Liver (tissue), 8 donors: ENCODE measurements at regions not wholly inside any gene's neighbourhood (a gene's known extent, or its start where the extent isn't known, plus 50 kb on each side); places are given as distances from the start of the nearest gene placed in this dataset.

ENCODE experiments used
- DNase-seq: peaks from one replicate; pipeline ENCODE4 v3.0.0-alpha.2; 2017; ENCODE audit warnings: low spot score
- H3K27ac ChIP-seq, 2 donors: one replicate each; pipeline ENCODE4 v1.7.0; 2013; ENCODE audit warnings: inconsistent platforms in 2 of 2, low read length in 2 of 2, control low read depth in 1 of 2, low read depth in 1 of 2, mild to moderate bottlenecking in 1 of 2
- H3K27me3 ChIP-seq, 4 donors: one replicate each; pipeline versions ENCODE4 v1.6.1 to v1.7.0; 2013; ENCODE audit warnings: low read length in 3 of 4, inconsistent platforms in 1 of 4, mild to moderate bottlenecking in 1 of 4, moderate library complexity in 1 of 4; ENCODE audit not compliant: control insufficient read depth in 4 of 4, insufficient read depth in 4 of 4
- H3K36me3 ChIP-seq, 4 donors: one replicate each; pipeline versions ENCODE4 v1.6.1 to v1.7.0; 2013; ENCODE audit warnings: low read length in 3 of 4, mild to moderate bottlenecking in 3 of 4, low read depth in 1 of 4, moderate library complexity in 1 of 4; ENCODE audit not compliant: control insufficient read depth in 4 of 4, insufficient read depth in 3 of 4
- H3K4me1 ChIP-seq, 4 donors: one replicate each; pipeline versions ENCODE4 v1.6.1 to v1.7.0; 2013; ENCODE audit warnings: low read length in 3 of 4, mild to moderate bottlenecking in 3 of 4, moderate library complexity in 1 of 4; ENCODE audit not compliant: control insufficient read depth in 4 of 4, insufficient read depth in 4 of 4
- H3K4me3 ChIP-seq, 3 donors: one replicate each; pipeline versions ENCODE4 v1.6.1 to v1.7.0; 2013; ENCODE audit warnings: low read length in 3 of 3, control low read depth in 1 of 3, low read depth in 1 of 3, mild to moderate bottlenecking in 1 of 3
- H3K9ac ChIP-seq, 2 donors: one replicate each; pipeline ENCODE4 v1.7.0; 2013; ENCODE audit warnings: low read length in 2 of 2, mild to moderate bottlenecking in 2 of 2, moderate library complexity in 2 of 2, control low read depth in 1 of 2, low read depth in 1 of 2
- H3K9me3 ChIP-seq, 4 donors: one replicate each; pipeline versions ENCODE4 v1.6.1 to v1.7.0; 2013; ENCODE audit warnings: low read length in 3 of 4; ENCODE audit not compliant: control insufficient read depth in 4 of 4
- EGR1 ChIP-seq, 2 donors: IDR thresholded peaks; 2 replicates each; pipeline ENCODE4 v1.6.1; 2016 to 2018; ENCODE audit warnings: antibody characterized with exemption in 2 of 2, low read depth in 2 of 2
- FOXA1 ChIP-seq: IDR thresholded peaks from 2 replicates; pipeline ENCODE4 v1.6.1; 2016; ENCODE audit warnings: antibody characterized with exemption
- GABPA ChIP-seq, 2 donors: IDR thresholded peaks in 1 of 2; conservative IDR thresholded peaks in 1 of 2; 2 replicates each; pipeline ENCODE4 v1.6.1; 2016; ENCODE audit warnings: antibody characterized with exemption in 2 of 2, mild to moderate bottlenecking in 1 of 2, moderate library complexity in 1 of 2
- HNF4A ChIP-seq, 2 donors: conservative IDR thresholded peaks; 2 replicates each; pipeline ENCODE4 v1.6.1; 2016; ENCODE audit warnings: antibody characterized with exemption in 2 of 2, mild to moderate bottlenecking in 2 of 2
- HNF4G ChIP-seq: IDR thresholded peaks from 2 replicates; pipeline ENCODE4 v1.6.1; 2016; ENCODE audit warnings: antibody characterized with exemption
- JUND ChIP-seq, 2 donors: IDR thresholded peaks; 2 replicates each; pipeline ENCODE4 v1.6.1; 2016; ENCODE audit warnings: antibody characterized with exemption in 2 of 2
- MAX ChIP-seq: IDR thresholded peaks from 2 replicates; pipeline ENCODE4 v1.6.1; 2016; ENCODE audit warnings: antibody characterized with exemption
- NR2F2 ChIP-seq: IDR thresholded peaks from 2 replicates; pipeline ENCODE4 v1.6.1; 2016; ENCODE audit warnings: antibody characterized with exemption
- RAD21 ChIP-seq, 2 donors: IDR thresholded peaks; 2 replicates each; pipeline ENCODE4 v1.6.1; 2016; ENCODE audit warnings: antibody characterized with exemption in 2 of 2, mild to moderate bottlenecking in 2 of 2
- REST ChIP-seq: IDR thresholded peaks from 2 replicates; pipeline ENCODE4 v1.6.1; 2016; ENCODE audit warnings: antibody characterized with exemption, mild to moderate bottlenecking
- RXRA ChIP-seq, 2 donors: IDR thresholded peaks; 2 replicates each; pipeline ENCODE4 v1.6.1; 2017 to 2018; ENCODE audit warnings: antibody characterized with exemption in 2 of 2, mild to moderate bottlenecking in 1 of 2
- TAF1 ChIP-seq: conservative IDR thresholded peaks from 2 replicates; pipeline ENCODE4 v1.6.1; 2016; ENCODE audit warnings: antibody characterized with exemption, mild to moderate bottlenecking
- YY1 ChIP-seq: IDR thresholded peaks from 2 replicates; pipeline ENCODE4 v1.6.1; 2016; ENCODE audit warnings: antibody characterized with exemption, mild to moderate bottlenecking
- WGBS: extraction: QIAGEN DNeasy Blood & Tissue Kit; methylation state at CpG from one replicate; pipeline ENCODE4 v1.1.7; 2013; 5-methylcytosine and 5-hydroxymethylcytosine counted together
- TF ChIP-seq, protein P1 (sequence below): IDR thresholded peaks from 2 replicates; pipeline ENCODE4 v1.6.1; 2016; ENCODE audit warnings: antibody characterized with exemption
- TF ChIP-seq, protein P2 (sequence below): IDR thresholded peaks from 2 replicates; pipeline ENCODE4 v1.6.1; 2016; ENCODE audit warnings: antibody characterized with exemption
- TF ChIP-seq, protein P3 (sequence below): fragments of 150-350 bp; IDR thresholded peaks from 2 replicates; pipeline ENCODE4 v1.5.1; 2017; ENCODE audit warnings: improper control_type of control experiment, low read depth, low read length; ENCODE audit not compliant: missing input control
- donor health status: healthy.
- donor health status: healthy.
- donor health status: healthy.
- donor health status: healthy.
- donor health status: healthy.

DNA sequence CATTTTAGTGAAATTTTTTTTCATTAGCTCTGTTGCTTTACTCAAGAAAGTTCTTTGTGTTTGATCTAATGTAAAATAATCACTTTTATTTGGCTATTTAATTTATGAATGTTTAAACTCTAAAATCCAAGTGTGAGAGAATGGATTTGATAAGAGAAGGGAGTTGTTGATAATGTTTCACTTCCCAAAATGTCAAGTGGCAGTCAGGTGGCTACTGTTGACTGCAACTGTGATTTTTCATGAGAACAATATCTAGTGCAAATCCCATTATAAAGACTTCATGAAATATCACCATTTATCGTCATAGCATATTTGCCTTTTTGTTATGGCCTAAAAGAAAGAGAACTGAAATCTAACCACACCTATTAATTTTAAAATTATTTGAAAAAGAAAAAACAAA, 118.3 kb upstream of the SNX2 start:
- no peaks in the 10 kb centered on the region for H3K36me3 ChIP-seq
- H3K27me3 ChIP-seq = no peaks in the 10 kb centered on the region
- H3K9ac ChIP-seq = no peak overlapping the region
- H3K4me3 ChIP-seq = no peak overlapping the region
- TF ChIP-seq, protein P1, sequence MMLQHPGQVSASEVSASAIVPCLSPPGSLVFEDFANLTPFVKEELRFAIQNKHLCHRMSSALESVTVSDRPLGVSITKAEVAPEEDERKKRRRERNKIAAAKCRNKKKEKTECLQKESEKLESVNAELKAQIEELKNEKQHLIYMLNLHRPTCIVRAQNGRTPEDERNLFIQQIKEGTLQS = no peak
- no peak for TF ChIP-seq RXRA (IDR thresholded peaks at IDR 0.05)
- no peak for TF ChIP-seq HNF4A (conservative IDR thresholded peaks at IDR 0.05)
- TF ChIP-seq REST = no peak
- TF ChIP-seq NR2F2 = no peak
- TF ChIP-seq FOXA1 = no peak
- TF ChIP-seq RAD21 (IDR thresholded peaks at IDR 0.05) = no peak
- TF ChIP-seq, protein P2, sequence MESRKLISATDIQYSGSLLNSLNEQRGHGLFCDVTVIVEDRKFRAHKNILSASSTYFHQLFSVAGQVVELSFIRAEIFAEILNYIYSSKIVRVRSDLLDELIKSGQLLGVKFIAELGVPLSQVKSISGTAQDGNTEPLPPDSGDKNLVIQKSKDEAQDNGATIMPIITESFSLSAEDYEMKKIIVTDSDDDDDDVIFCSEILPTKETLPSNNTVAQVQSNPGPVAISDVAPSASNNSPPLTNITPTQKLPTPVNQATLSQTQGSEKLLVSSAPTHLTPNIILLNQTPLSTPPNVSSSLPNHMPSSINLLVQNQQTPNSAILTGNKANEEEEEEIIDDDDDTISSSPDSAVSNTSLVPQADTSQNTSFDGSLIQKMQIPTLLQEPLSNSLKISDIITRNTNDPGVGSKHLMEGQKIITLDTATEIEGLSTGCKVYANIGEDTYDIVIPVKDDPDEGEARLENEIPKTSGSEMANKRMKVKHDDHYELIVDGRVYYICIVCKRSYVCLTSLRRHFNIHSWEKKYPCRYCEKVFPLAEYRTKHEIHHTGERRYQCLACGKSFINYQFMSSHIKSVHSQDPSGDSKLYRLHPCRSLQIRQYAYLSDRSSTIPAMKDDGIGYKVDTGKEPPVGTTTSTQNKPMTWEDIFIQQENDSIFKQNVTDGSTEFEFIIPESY = no peak
- no peak for TF ChIP-seq TAF1
- no peak for TF ChIP-seq MAX
- no peak for TF ChIP-seq EGR1 (IDR thresholded peaks at IDR 0.05; ENCODE audit: low read depth in 2 of 2)
- WGBS = 91% methylated on average over 1 of the region's 1 CpG
- no peak for DNase-seq
- no peaks in the 10 kb centered on the region for H3K9me3 ChIP-seq
- no peak overlapping the region for H3K27ac ChIP-seq
- H3K4me1 ChIP-seq = no peaks in the 10 kb centered on the region

DNA sequence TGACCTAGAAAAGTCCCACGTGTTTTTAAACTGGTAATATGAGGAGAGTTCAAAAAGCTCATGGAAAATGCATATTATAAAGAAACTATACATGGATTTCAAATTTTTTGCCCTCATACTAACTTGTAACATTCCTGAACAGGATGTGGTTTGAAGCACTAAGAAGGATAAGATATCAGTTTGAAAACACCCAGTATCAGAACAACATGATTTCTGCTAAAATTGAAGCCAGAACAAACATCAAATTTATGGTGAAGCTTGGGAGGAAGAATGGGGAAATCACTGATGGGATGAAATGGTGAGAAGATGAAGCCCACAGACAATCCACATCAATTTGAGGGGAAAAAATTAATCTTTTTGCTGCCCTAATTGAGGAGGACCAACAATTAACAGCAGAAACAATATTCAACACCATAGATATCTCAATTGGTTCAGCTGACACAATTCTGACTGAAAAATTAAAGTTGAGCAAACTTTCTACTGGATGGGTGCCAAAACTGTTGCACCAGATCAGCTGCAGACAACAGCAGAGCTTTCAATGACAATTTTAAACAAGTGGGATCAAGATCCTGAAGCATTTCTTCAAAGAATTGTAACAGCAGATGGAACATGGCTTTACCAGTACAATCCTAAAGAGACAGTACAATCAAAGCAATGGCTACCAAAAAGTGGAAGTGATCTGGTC, 113.2 kb upstream of the SNX2 start:
- no peak overlapping the region for H3K27ac ChIP-seq
- 65% methylated on average over 1 of the region's 1 CpG for WGBS
- TF ChIP-seq JUND (IDR thresholded peaks at IDR 0.05) (no peak), RAD21 (IDR thresholded peaks at IDR 0.05) (no peak), YY1 (no peak), GABPA (IDR thresholded peaks at IDR 0.05 in 1 of 2, conservative IDR thresholded peaks at IDR 0.05 in 1 of 2) (no peak), NR2F2 (no peak), REST (no peak), TAF1 (no peak), HNF4A (conservative IDR thresholded peaks at IDR 0.05) (no peak), HNF4G (no peak), FOXA1 (no peak)
- TF ChIP-seq, protein P3, sequence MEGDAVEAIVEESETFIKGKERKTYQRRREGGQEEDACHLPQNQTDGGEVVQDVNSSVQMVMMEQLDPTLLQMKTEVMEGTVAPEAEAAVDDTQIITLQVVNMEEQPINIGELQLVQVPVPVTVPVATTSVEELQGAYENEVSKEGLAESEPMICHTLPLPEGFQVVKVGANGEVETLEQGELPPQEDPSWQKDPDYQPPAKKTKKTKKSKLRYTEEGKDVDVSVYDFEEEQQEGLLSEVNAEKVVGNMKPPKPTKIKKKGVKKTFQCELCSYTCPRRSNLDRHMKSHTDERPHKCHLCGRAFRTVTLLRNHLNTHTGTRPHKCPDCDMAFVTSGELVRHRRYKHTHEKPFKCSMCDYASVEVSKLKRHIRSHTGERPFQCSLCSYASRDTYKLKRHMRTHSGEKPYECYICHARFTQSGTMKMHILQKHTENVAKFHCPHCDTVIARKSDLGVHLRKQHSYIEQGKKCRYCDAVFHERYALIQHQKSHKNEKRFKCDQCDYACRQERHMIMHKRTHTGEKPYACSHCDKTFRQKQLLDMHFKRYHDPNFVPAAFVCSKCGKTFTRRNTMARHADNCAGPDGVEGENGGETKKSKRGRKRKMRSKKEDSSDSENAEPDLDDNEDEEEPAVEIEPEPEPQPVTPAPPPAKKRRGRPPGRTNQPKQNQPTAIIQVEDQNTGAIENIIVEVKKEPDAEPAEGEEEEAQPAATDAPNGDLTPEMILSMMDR = no peak
- TF ChIP-seq, protein P2 = no peak

More for the DNA sequence above, 113.2 kb upstream of the SNX2 start:
- Histone ChIP-seq H3K4me1 (no peaks in the 10 kb centered on the region), H3K9me3 (peaks cover 0 to 2% (median 0%) of the 10 kb centered on the region in 4 donors), H3K4me3 (no peak overlapping the region), H3K36me3 (no peaks in the 10 kb centered on the region), H3K27me3 (no peaks in the 10 kb centered on the region), H3K9ac (no peak overlapping the region)
- no peak for DNase-seq
